Astrocyte (in vitro differentiated cells and primary cell): ENCODE measurements at regions not wholly inside any gene's neighbourhood (a gene's known extent, or its start where the extent isn't known, plus 50 kb on each side); places are given as distances from the start of the nearest gene placed in this dataset.
A peak's percentile ranks its signal among the peaks of the same experiment; 100 is the strongest.

Source experiments
- DNase-seq: peaks from one replicate; pipeline ENCODE4 v3.0.0-alpha.2; 2010; ENCODE audit warnings: low read depth
- FAIRE-seq: peaks from 2 replicates; lab custom pipeline; 2011; peaks lifted over from hg19 to GRCh38; lab: Jason Lieb, UNC
- H2AFZ ChIP-seq: 2 replicates; pipeline ENCODE4 v1.6.0; 2012; ENCODE audit warnings: low read depth, low read length, inconsistent platforms
- H3K27ac ChIP-seq: 2 replicates; pipeline ENCODE4 v1.5.1; 2011; ENCODE audit warnings: low read depth, low read length, inconsistent platforms
- H3K27me3 ChIP-seq: 2 replicates; pipeline ENCODE4 v1.6.0; 2011; ENCODE audit warnings: low read length, inconsistent platforms; ENCODE audit not compliant: insufficient read depth
- H3K36me3 ChIP-seq: 2 replicates; pipeline ENCODE4 v1.5.1; 2011; ENCODE audit warnings: low read length, inconsistent platforms; ENCODE audit not compliant: insufficient read depth
- H3K4me1 ChIP-seq: 2 replicates; pipeline ENCODE4 v1.5.1; 2011; ENCODE audit warnings: low read length, inconsistent platforms; ENCODE audit not compliant: insufficient read depth
- H3K4me2 ChIP-seq: 2 replicates; pipeline ENCODE4 v1.6.0; 2012; ENCODE audit warnings: low read length, inconsistent platforms
- H3K4me3 ChIP-seq: 2 replicates; pipeline ENCODE4 v1.5.1; 2011; ENCODE audit warnings: low read depth, mild to moderate bottlenecking, low read length, inconsistent platforms; ENCODE audit not compliant: insufficient read depth
- H3K79me2 ChIP-seq: 2 replicates; pipeline ENCODE4 v1.6.0; 2012; ENCODE audit warnings: mild to moderate bottlenecking, low read length, inconsistent platforms; ENCODE audit not compliant: insufficient read depth
- H3K9ac ChIP-seq: 2 replicates; pipeline ENCODE4 v1.6.0; 2012; ENCODE audit warnings: mild to moderate bottlenecking, low read length, inconsistent platforms
- H3K9me3 ChIP-seq: 2 replicates; pipeline ENCODE4 v1.5.1; 2012; ENCODE audit warnings: low read depth, mild to moderate bottlenecking, low read length, inconsistent platforms; ENCODE audit not compliant: insufficient read depth
- H4K20me1 ChIP-seq: 2 replicates; pipeline ENCODE4 v1.6.0; 2012; ENCODE audit warnings: low read length, inconsistent platforms; ENCODE audit not compliant: insufficient read depth
- H3K27ac Mint-ChIP-seq: one replicate; pipeline ENCODE4 v1.8.0; 2021; ENCODE audit warnings: mild to moderate bottlenecking, mixed read lengths; ENCODE audit not compliant: unreplicated experiment
- H3K27me3 Mint-ChIP-seq: one replicate; pipeline ENCODE4 v1.8.0; 2021; ENCODE audit warnings: low read depth, mixed read lengths; ENCODE audit not compliant: unreplicated experiment
- H3K36me3 Mint-ChIP-seq: one replicate; pipeline ENCODE4 v1.8.0; 2021; ENCODE audit warnings: low read depth, mixed read lengths; ENCODE audit not compliant: unreplicated experiment
- H3K4me1 Mint-ChIP-seq: one replicate; pipeline ENCODE4 v1.8.0; 2021; ENCODE audit warnings: low read depth, mixed read lengths; ENCODE audit not compliant: unreplicated experiment
- H3K4me3 Mint-ChIP-seq: one replicate; pipeline ENCODE4 v1.8.0; 2021; ENCODE audit warnings: mild to moderate bottlenecking, moderate library complexity, mixed read lengths; ENCODE audit not compliant: unreplicated experiment
- H3K9me3 Mint-ChIP-seq: one replicate; pipeline ENCODE4 v1.8.0; 2021; ENCODE audit warnings: mild to moderate bottlenecking, mixed read lengths; ENCODE audit not compliant: unreplicated experiment
- EZH2 ChIP-seq: IDR thresholded peaks from 2 replicates; pipeline ENCODE4 v1.6.1; 2012; ENCODE audit warnings: mild to moderate bottlenecking, low read length, inconsistent platforms; ENCODE audit not compliant: insufficient read depth
- TF ChIP-seq, protein P1 (sequence below): IDR thresholded peaks from 2 replicates; pipeline ENCODE4 v1.5.1; 2011; ENCODE audit warnings: low read depth, mild to moderate bottlenecking, inconsistent platforms, low read length, moderate library complexity; ENCODE audit not compliant: insufficient read depth

DNA sequence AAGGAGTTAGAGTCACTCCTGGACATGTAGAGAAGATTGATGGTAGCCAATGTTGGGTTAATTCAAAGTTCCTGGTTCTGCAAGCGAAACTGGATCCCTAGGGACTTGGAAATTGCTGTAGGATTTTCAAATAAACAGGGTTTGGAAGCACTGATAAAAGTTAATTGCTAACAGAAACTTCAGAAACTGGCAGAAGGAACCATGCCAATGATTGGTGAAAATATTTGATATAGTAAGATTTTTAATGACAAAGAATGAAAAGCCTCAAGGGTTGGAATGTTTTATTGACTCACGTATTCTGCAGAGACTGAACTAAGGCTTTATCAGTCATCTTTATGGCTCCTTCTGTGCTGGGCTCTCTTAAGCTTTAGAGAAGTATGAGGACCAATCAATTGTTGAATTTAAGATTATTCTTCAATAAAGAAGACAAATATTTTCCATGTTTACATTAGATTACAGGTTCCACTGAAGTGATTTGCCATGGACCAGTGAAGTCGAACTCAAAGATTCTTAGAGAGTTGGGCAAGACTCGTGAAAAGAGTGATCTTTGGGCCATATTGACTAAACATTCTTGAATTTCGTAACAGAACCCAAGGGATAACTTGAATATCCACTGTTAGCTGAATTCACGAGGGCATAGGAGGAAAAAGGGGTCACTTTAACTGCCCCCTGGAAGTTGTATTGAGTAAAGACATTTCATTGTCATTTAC lies 371.4 kb downstream of the HDGFL1 start:
- Mint-ChIP-seq H3K27ac (no peak overlapping the region), H3K36me3 (no peaks in the 10 kb centered on the region), H3K9me3 (peaks cover 2% of the 10 kb centered on the region), H3K27me3 (no peaks in the 10 kb centered on the region), H3K4me1 (no peaks in the 10 kb centered on the region), H3K4me3 (no peak overlapping the region)
- H3K27ac ChIP-seq, result no peak overlapping the region
- no peak overlapping the region for H3K9ac ChIP-seq
- H3K36me3 ChIP-seq, result no peaks in the 10 kb centered on the region
- FAIRE-seq (no peak), DNase-seq (no peak)
- H3K9me3 ChIP-seq, result no peaks in the 10 kb centered on the region
- no peaks in the 10 kb centered on the region for H3K27me3 ChIP-seq
- TF ChIP-seq, protein P1, sequence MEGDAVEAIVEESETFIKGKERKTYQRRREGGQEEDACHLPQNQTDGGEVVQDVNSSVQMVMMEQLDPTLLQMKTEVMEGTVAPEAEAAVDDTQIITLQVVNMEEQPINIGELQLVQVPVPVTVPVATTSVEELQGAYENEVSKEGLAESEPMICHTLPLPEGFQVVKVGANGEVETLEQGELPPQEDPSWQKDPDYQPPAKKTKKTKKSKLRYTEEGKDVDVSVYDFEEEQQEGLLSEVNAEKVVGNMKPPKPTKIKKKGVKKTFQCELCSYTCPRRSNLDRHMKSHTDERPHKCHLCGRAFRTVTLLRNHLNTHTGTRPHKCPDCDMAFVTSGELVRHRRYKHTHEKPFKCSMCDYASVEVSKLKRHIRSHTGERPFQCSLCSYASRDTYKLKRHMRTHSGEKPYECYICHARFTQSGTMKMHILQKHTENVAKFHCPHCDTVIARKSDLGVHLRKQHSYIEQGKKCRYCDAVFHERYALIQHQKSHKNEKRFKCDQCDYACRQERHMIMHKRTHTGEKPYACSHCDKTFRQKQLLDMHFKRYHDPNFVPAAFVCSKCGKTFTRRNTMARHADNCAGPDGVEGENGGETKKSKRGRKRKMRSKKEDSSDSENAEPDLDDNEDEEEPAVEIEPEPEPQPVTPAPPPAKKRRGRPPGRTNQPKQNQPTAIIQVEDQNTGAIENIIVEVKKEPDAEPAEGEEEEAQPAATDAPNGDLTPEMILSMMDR, result no peak
- no peak for TF ChIP-seq EZH2
- no peak overlapping the region for H2AFZ ChIP-seq
- H4K20me1 ChIP-seq, result no peaks in the 10 kb centered on the region
- no peak overlapping the region for H3K4me3 ChIP-seq
- no peaks in the 10 kb centered on the region for H3K4me1 ChIP-seq
- no peak overlapping the region for H3K4me2 ChIP-seq
- no peaks in the 10 kb centered on the region for H3K79me2 ChIP-seq

DNA sequence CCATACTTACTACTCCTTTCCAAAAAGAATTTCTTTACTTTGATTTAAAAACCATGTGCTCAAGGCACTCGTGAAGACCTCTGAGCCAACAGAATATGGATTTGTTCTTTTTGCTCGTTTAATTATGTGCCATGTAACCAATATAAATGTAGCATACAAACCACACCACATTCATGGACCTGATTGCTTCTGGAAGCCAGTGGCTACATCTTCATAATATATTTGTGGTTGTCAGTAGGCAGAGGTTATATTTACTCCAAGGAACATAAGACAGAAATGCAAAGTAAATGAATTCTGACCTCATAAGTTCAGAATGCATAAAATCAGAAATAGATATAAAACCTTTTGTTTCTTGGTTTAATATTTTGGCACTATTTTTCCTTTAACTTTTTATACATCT lies 373.0 kb downstream of the HDGFL1 start:
- no peak overlapping the region for H2AFZ ChIP-seq
- H3K27me3 Mint-ChIP-seq, result no peaks in the 10 kb centered on the region
- H3K4me3 ChIP-seq, result no peak overlapping the region
- no peak overlapping the region for H3K4me2 ChIP-seq
- H3K4me1 ChIP-seq, result no peaks in the 10 kb centered on the region
- no peaks in the 10 kb centered on the region for H3K27me3 ChIP-seq
- FAIRE-seq (no peak), DNase-seq (peak; percentile 14)
- no peaks in the 10 kb centered on the region for H3K4me1 Mint-ChIP-seq
- H4K20me1 ChIP-seq, result no peaks in the 10 kb centered on the region
- H3K36me3 ChIP-seq, result no peaks in the 10 kb centered on the region
- no peak overlapping the region for H3K4me3 Mint-ChIP-seq
- no peaks in the 10 kb centered on the region for H3K9me3 ChIP-seq
- no peaks in the 10 kb centered on the region for H3K36me3 Mint-ChIP-seq
- H3K9me3 Mint-ChIP-seq, result peaks cover 2% of the 10 kb centered on the region
- TF ChIP-seq, protein P1, result no peak
- TF ChIP-seq EZH2, result no peak
- no peak overlapping the region for H3K27ac ChIP-seq
- no peak overlapping the region for H3K9ac ChIP-seq
- H3K79me2 ChIP-seq, result no peaks in the 10 kb centered on the region
- no peak overlapping the region for H3K27ac Mint-ChIP-seq

DNA sequence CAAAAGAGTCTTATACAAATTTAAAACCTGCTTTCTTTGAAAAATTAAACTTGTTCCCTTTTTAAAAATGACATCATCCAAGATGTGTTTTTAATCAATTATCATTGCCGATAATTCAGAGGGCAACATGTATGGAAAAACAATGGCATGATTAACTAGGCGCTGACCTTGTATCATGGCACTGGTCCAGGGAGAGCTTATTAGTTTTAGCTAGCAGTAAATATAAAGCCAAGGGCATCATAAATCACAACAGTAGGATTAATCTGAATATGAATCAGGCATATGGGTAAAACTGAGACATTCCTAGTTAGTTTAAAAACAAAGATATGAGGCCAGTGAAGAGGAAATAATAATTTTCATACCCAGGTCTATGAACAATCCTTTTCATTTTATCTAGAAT lies 374.0 kb downstream of the HDGFL1 start:
- Histone ChIP-seq H4K20me1 (no peaks in the 10 kb centered on the region), H3K27me3 (no peaks in the 10 kb centered on the region), H3K4me1 (no peaks in the 10 kb centered on the region), H3K9ac (no peak overlapping the region), H3K27ac (no peak overlapping the region), H3K36me3 (no peaks in the 10 kb centered on the region), H3K79me2 (no peaks in the 10 kb centered on the region), H3K4me3 (no peak overlapping the region), H3K4me2 (no peak overlapping the region), H2AFZ (no peak overlapping the region), H3K9me3 (no peaks in the 10 kb centered on the region)
- H3K27me3 Mint-ChIP-seq, result no peaks in the 10 kb centered on the region
- peaks cover 2% of the 10 kb centered on the region for H3K9me3 Mint-ChIP-seq
- no peaks in the 10 kb centered on the region for H3K4me1 Mint-ChIP-seq
- FAIRE-seq (no peak), DNase-seq (peak; percentile 4)
- no peaks in the 10 kb centered on the region for H3K36me3 Mint-ChIP-seq
- H3K27ac Mint-ChIP-seq, result no peak overlapping the region
- no peak for TF ChIP-seq EZH2
- TF ChIP-seq, protein P1, result no peak
- H3K4me3 Mint-ChIP-seq, result no peak overlapping the region
